Large intestine (tissue), 3 donors: ENCODE measurements at regions not wholly inside any gene's neighbourhood (a gene's known extent, or its start where the extent isn't known, plus 50 kb on each side); places are given as distances from the start of the nearest gene placed in this dataset.

Experiments
- DNase-seq, 2 donors: peaks; one replicate each; pipeline versions ENCODE4 v3.0.0 to v3.0.0-alpha.2; 2013
- H3K27ac ChIP-seq: one replicate; pipeline ENCODE4 v1.5.1; 2013; ENCODE audit warnings: low read length
- H3K27me3 ChIP-seq: 2 replicates; pipeline ENCODE4 v1.6.1; 2013; ENCODE audit warnings: low read length; ENCODE audit not compliant: control insufficient read depth, insufficient read depth
- H3K36me3 ChIP-seq: 2 replicates; pipeline ENCODE4 v1.6.1; 2013; ENCODE audit warnings: low read length; ENCODE audit not compliant: control insufficient read depth, insufficient read depth
- H3K4me1 ChIP-seq: one replicate; pipeline ENCODE4 v1.6.1; 2013; ENCODE audit warnings: low read length; ENCODE audit not compliant: control insufficient read depth, insufficient read depth
- H3K4me3 ChIP-seq: one replicate; pipeline ENCODE4 v1.5.1; 2013; ENCODE audit warnings: low read length
- H3K9me3 ChIP-seq: one replicate; pipeline ENCODE4 v1.6.1; 2013; ENCODE audit warnings: mild to moderate bottlenecking, low read depth, low read length, moderate library complexity; ENCODE audit not compliant: control insufficient read depth
- WGBS: methylation state at CpG from one replicate; pipeline ENCODE4 v1.1.5; 2013; ENCODE audit warnings: low lambda C conversion rate; ENCODE audit not compliant: insufficient coverage; 5-methylcytosine and 5-hydroxymethylcytosine counted together

- no peak overlapping the region for H3K27ac ChIP-seq
- H3K4me3 ChIP-seq = no peak overlapping the region
- no peak for DNase-seq
- H3K27me3 ChIP-seq = no peaks in the 10 kb centered on the region
- H3K9me3 ChIP-seq = peaks cover 2% of the 10 kb centered on the region
- WGBS = no CpG with 5 or more reads among the region's 4 CpGs
- H3K36me3 ChIP-seq = no peaks in the 10 kb centered on the region
- H3K4me1 ChIP-seq = no peaks in the 10 kb centered on the region
These were observed 250.3 kb upstream of the EDNRB start for GRCh38 chr13:78168981-78169380.

- no peak for DNase-seq
- no peaks in the 10 kb centered on the region for H3K4me1 ChIP-seq
- no peak overlapping the region for H3K4me3 ChIP-seq
- H3K36me3 ChIP-seq = no peaks in the 10 kb centered on the region
- H3K27ac ChIP-seq = no peak overlapping the region
- no peaks in the 10 kb centered on the region for H3K9me3 ChIP-seq
- no peaks in the 10 kb centered on the region for H3K27me3 ChIP-seq
These were observed 242.6 kb upstream of the EDNRB start for GRCh38 chr13:78161266-78161665.

- Histone ChIP-seq H3K27me3 (no peaks in the 10 kb centered on the region), H3K27ac (no peak overlapping the region), H3K4me1 (no peaks in the 10 kb centered on the region), H3K36me3 (no peaks in the 10 kb centered on the region), H3K4me3 (no peak overlapping the region), H3K9me3 (no peaks in the 10 kb centered on the region)
- DNase-seq = no peak
- WGBS = 71% methylated on average over 2 of the region's 2 CpGs
These were observed 242.2 kb upstream of the EDNRB start for GRCh38 chr13:78160793-78161192.

GRCh38 chr13:78152415-78152814 is 233.8 kb upstream of the EDNRB start:
- Histone ChIP-seq H3K9me3 (no peaks in the 10 kb centered on the region), H3K4me1 (no peaks in the 10 kb centered on the region), H3K27me3 (no peaks in the 10 kb centered on the region), H3K27ac (no peak overlapping the region), H3K36me3 (no peaks in the 10 kb centered on the region), H3K4me3 (no peak overlapping the region)
- WGBS = no CpG with 5 or more reads among the region's 2 CpGs
- DNase-seq = no peak

- H3K9me3 ChIP-seq = no peaks in the 10 kb centered on the region
- no peaks in the 10 kb centered on the region for H3K4me1 ChIP-seq
- no peaks in the 10 kb centered on the region for H3K27me3 ChIP-seq
- no peak overlapping the region for H3K27ac ChIP-seq
- no peak for DNase-seq
- no peaks in the 10 kb centered on the region for H3K36me3 ChIP-seq
- H3K4me3 ChIP-seq = no peak overlapping the region
These were observed 229.3 kb upstream of the EDNRB start for GRCh38 chr13:78147905-78148304.

GRCh38 chr13:78145276-78145675 is 226.6 kb upstream of the EDNRB start:
- H3K9me3 ChIP-seq = no peaks in the 10 kb centered on the region
- no peaks in the 10 kb centered on the region for H3K36me3 ChIP-seq
- no peak overlapping the region for H3K4me3 ChIP-seq
- no peak for DNase-seq
- WGBS = no CpG with 5 or more reads among the region's 1 CpG
- H3K27me3 ChIP-seq = no peaks in the 10 kb centered on the region
- no peaks in the 10 kb centered on the region for H3K4me1 ChIP-seq
- no peak overlapping the region for H3K27ac ChIP-seq

- H3K36me3 ChIP-seq = no peaks in the 10 kb centered on the region
- WGBS = no CpG with 5 or more reads among the region's 2 CpGs
- DNase-seq = no peak
- no peaks in the 10 kb centered on the region for H3K4me1 ChIP-seq
- no peak overlapping the region for H3K27ac ChIP-seq
- H3K27me3 ChIP-seq = no peaks in the 10 kb centered on the region
- no peak overlapping the region for H3K4me3 ChIP-seq
- no peaks in the 10 kb centered on the region for H3K9me3 ChIP-seq
These were observed 221.1 kb upstream of the EDNRB start for GRCh38 chr13:78139765-78140164.

GRCh38 chr13:78138756-78139155 is 220.1 kb upstream of the EDNRB start:
- 40% methylated on average over 1 of the region's 2 CpGs for WGBS
- no peaks in the 10 kb centered on the region for H3K4me1 ChIP-seq
- H3K36me3 ChIP-seq = no peaks in the 10 kb centered on the region
- H3K4me3 ChIP-seq = no peak overlapping the region
- no peak overlapping the region for H3K27ac ChIP-seq
- peak in 1 of 2 donors; percentile 13 for DNase-seq
- H3K27me3 ChIP-seq = no peaks in the 10 kb centered on the region
- H3K9me3 ChIP-seq = no peaks in the 10 kb centered on the region

- no peaks in the 10 kb centered on the region for H3K27me3 ChIP-seq
- no peaks in the 10 kb centered on the region for H3K4me1 ChIP-seq
- no CpG with 5 or more reads among the region's 6 CpGs for WGBS
- H3K27ac ChIP-seq = no peak overlapping the region
- H3K4me3 ChIP-seq = no peak overlapping the region
- no peaks in the 10 kb centered on the region for H3K9me3 ChIP-seq
- peak; percentile 33 to 56 for DNase-seq
- no peaks in the 10 kb centered on the region for H3K36me3 ChIP-seq
These were observed 218.9 kb upstream of the EDNRB start for GRCh38 chr13:78137404-78138142.

GRCh38 chr13:78136966-78137365 is 218.3 kb upstream of the EDNRB start:
- DNase-seq = no peak
- Histone ChIP-seq H3K27me3 (no peaks in the 10 kb centered on the region), H3K4me3 (no peak overlapping the region), H3K4me1 (no peaks in the 10 kb centered on the region), H3K9me3 (no peaks in the 10 kb centered on the region), H3K36me3 (no peaks in the 10 kb centered on the region), H3K27ac (no peak overlapping the region)
- WGBS = 50% methylated on average over 1 of the region's 3 CpGs

- Histone ChIP-seq H3K4me3 (no peak overlapping the region), H3K36me3 (no peaks in the 10 kb centered on the region), H3K27ac (no peak overlapping the region), H3K9me3 (no peaks in the 10 kb centered on the region), H3K4me1 (no peaks in the 10 kb centered on the region), H3K27me3 (no peaks in the 10 kb centered on the region)
- no peak for DNase-seq
- no CpG with 5 or more reads among the region's 3 CpGs for WGBS
These were observed 214.9 kb upstream of the EDNRB start for GRCh38 chr13:78133511-78133910.
